ENCODE measurements at regions not wholly inside any gene's neighbourhood (a gene's known extent, or its start where the extent isn't known, plus 50 kb on each side); places are given as distances from the start of the nearest gene placed in this dataset.
"Not testable (repeated sequence)": the region's sequence is repeated elsewhere in the genome, so short reads cannot be mapped to it uniquely, and the experiment has no call there.

DNA sequence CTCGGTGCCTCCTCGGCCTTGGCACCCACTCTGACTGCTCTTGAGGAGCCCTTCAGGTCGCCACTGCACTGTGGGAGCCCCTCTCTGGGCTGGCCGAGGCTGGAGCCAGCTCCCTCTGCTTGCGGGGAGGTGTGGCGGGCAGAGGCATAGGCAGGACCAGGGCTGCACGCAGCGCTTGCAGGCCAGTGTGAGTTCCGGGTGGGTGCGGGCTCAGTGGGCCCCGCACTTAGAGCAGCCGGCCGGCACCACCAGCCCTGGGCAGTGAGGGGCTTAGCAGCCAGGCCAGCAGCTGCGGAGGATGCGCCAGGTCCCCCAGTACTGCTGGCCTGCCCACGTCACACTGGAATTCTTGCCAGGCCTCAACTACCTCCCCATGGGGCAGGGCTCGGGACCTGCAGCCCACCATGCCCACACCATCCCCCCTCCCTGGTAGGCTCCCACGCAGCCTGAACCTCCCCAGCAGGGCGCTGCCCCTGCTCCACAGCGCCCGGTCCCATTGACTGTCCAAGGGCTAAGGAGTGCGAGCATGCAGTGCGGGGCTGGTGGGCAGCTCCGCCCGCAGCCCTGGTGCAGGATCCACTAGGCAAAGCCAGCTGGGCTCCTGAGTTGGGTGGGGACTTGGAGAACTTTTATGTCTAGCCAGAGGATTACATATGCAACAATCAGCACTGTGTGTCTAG is 602.9 kb upstream of the ST8SIA4 start:
- DNase-seq (ENCODE audit: low read depth), result no peak

DNA sequence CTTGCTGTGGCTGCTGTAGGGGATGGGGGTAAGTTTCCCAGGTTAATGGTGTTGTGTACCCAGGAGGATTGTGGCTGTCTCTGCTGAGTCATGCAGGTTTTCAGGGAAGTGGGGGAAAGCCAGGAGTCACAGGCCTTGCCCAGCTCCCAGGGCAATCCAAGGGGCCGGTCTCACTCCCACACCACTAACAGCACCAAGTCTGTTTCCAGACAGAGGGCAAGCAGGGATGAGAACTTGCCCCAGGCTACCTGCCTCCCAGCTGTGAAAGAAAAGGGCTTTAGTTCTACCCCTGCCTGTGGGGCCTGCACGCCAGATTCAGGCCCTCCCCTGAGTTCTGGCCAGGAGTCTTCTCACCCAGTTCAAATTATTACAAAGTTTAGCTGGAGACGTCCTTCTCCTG is 579.8 kb upstream of the ST8SIA4 start:
- no peak for DNase-seq (ENCODE audit: low read depth)

DNA sequence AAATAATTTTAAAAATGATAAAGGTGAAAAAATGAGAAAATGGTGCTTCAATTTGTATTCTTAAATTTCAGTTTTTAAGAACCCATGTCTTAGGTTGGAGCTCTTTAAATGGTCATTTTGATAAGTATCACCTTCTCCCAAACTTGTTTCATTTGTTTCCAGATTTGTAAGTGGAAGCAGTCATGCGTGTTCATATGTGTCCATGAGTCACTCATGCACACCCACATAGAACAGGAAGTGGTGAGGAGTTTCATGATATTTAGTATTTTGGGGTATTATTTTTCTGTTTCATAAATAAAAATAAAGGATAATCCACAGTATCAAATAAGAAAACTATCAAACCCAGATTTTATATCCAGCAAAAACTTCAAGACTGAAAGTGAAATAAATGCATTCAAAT is 570.4 kb upstream of the ST8SIA4 start:
- no peak for DNase-seq (ENCODE audit: low read depth)

DNA sequence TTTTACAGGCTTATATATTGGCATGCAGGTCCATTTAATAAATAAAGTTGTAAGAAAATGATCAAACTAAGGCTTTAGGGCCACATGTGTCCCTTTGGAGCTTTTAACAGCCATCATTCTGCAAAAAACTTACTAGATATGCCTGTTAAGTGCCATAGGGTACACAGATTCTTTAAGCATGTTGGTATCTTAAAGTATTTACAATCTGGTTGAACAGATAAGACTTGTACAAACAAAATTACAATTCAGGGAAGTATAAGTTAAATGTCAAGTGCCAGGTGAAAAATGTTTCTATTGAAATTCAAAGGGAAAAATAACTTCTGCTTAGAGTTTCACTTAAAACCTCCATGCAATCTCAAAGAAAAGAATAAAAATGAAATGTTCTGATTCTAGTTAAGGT is 558.4 kb upstream of the ST8SIA4 start:
- no peak for DNase-seq (ENCODE audit: low read depth)

DNA sequence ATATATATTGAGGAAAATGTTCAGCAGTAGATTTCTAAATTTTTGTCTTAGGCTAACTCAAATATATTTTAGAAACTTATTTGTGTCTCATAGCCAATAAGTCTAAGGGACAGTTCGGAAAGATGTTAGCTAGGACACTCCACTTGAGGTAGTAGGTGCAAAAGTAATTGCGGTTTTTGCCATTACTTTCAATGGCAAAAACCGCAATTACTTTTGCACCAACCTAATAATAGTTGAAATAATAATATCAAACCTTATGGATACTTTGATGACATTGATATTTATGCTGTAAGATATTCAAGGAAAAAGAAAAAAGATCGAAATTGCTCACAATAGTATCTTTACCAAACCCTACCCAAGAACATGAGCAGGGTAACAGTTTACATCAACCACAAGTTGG is 555.5 kb upstream of the ST8SIA4 start:
- DNase-seq (ENCODE audit: low read depth), result no peak

DNA sequence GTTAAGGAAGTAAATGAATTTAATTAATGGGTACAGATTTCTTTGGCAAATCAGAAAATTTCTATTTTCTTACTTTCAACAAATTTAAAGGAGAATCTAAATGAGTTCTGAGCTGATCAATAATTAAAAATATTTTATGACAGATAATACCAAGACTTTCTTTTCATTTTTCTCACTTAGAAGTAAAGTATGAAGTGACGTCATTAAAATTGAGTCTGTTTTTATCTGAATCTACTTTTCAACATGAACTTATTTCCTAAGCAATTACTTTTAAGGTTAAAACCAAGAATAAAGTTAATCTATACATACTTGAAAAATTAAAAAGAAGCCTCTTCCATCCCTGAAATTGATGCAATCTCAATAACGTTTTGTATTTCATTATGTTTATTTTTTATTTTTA is 552.8 kb upstream of the ST8SIA4 start:
- no peak for DNase-seq (ENCODE audit: low read depth)

DNA sequence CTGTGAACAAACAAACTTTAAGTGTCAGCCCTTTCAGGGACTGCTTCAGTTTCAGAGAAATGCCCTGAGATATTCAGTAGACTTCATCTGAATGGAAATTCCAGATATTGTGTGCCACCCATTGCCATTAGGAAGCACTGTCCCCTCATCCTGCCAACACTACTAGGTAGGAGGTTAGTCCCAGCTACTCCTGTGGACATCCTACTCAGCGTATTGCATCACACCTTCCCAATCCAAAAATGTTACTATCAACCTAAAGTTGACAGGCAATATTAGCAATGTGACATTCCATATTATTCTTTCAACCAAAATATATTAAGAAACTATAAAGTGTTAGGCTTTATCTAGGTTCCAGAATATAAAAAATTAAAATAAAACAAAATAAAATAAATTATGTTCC is 552.0 kb upstream of the ST8SIA4 start:
- DNase-seq (ENCODE audit: low read depth), result no peak

DNA sequence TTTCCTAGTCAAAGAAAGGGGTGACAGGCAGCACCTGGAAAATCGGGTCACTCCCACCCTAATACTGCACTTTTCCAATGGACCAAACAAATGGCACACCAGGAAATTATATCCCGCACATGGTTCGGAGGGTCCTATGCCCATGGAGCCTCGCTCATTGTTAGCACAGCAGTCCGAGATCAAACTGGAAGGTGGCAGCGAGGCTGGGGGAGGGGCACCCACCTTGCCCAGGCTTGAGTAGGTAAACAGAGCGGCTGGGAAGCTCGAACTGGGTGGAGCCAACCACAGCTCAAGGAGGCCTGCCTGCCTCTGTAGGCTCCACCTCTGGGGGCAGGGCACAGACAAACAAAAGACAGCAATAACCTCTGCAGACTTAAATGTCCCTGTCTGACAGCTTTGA is 539.2 kb upstream of the ST8SIA4 start:
- DNase-seq (ENCODE audit: low read depth), result not testable (repeated sequence)

DNA sequence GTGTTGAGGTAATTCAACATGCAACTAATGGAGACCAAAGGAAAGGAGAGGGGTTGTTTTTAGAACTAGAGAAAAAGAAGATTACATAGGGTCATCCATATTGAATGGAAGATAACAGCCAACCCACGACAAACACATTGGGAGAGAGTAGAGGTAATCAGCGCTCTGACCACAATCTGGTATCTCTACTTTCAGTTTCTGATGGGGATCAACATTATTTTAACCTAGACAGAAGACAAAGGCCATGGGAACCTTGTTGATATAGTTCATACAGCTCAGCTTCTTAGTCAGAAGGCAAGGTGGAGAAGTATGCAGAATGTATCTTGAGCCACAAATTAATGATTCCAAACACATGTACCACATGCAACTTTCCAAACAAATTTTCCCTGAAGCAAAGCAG is 537.1 kb upstream of the ST8SIA4 start:
- DNase-seq (ENCODE audit: low read depth), result no peak

DNA sequence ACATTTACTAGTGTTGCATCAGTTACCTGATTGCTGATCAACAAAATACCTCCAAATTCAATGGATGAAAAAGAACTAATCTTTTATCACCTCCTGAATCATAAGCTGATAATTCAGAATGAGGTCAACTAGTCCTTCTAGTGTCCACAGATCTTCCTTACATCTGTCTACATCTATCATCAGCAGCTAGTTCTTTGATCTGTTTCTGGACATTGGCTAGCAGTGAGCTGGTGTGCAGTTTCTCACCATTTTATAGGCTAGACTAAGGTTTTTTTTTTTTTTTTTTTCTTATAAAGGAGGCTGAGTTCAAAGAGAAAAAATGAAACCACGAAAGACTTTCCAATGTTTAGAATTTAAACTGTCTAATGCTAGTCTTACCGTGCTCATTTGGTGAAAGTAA is 534.3 kb upstream of the ST8SIA4 start:
- no peak for DNase-seq (ENCODE audit: low read depth)

DNA sequence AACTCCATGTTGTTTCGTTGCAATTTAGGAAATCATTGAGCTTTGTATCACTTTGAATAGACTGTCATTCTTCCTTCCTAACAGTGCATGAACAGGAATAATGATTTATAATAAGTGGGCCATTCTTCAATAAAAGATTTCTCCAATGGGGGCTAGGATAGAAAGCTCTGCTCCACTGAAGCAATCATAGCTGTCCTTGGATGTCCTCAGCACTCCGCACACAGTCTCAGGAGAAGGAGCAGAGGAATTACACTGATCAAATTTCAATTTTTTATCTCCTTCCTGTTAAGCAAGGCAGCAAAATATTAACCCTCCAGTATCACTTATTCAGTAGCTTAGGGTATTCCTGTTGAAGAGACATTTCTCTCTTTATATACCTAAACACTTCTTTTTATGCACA is 532.7 kb upstream of the ST8SIA4 start:
- DNase-seq (ENCODE audit: low read depth), result no peak

DNA sequence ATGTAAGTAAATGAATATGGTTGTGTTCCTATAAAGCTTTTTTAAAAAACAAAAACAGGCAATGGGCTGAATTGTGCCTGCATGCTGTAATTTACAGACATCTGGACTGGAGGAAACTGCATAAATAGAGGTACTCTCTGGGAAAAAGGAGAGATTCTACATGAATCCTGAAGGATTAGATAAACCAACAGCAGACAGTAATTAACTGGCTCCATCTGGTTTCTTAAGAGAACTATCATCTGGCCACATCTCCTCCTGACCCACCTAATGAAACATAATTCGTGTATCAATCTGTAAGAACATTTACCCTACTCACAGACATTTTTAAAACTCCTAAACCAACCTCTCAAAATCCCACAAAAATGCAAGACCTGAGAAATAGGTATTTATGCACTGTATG is 528.1 kb upstream of the ST8SIA4 start:
- no peak for DNase-seq (ENCODE audit: low read depth)

DNA sequence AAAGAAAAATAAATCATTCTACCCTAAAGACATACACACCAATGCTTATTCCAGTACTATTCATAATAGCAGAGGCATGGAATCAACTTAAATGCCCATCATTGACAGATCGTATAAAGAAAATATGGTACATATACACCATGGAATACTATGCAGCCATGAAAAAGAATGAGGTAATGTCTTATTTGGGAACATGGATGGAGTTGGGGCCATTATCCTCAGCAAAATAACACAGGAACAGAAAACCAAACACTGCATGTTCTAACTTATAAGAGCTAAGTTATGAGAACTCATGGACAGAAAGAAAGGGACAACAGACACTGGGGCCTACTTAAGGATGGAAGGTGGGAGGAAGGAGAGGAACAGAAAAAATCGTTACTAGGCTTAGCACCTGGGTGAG is 527.5 kb upstream of the ST8SIA4 start:
- no peak for DNase-seq (ENCODE audit: low read depth)

DNA sequence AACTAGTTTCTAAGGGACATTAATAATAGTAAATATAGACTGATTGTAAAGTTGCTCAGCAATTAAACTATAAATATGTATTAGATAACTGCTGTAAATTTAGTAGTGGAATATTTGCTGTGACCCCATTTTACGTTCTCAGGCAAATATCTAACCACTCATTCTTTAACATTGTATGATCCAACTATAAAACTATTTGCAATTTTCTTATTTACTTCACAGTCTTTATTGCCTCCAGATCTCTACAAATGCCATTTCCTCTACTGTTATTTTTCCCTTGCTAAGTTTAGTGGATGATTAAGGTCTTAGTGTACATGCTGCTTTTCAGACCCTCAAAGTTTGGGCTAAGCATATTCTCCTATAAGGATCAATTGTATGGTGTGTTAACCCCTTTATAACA is 526.2 kb upstream of the ST8SIA4 start:
- DNase-seq (ENCODE audit: low read depth), result no peak

DNA sequence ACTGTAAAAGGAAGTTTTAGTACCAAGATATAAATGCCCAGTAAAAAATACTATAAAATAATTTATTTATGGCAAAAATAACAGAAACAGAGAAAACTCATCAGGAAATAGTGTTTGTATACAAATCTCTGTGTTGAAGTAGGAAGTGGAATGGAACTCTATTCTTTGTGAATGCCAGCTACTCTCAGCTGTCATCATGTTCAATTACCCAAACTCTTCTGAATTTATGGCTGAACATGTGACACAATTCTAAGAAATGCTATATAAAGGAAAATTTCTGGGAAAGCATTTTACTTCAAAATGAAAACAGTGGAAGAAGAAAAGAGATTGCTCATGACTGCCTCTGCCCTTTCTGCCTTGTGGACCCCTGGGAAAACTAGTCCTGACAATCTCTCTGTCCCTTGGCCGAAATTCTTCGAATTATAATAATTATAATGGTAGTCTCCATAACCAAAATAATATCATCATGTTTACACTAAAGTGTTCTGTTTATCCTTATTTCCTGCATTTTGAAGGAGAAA is 522.3 kb upstream of the ST8SIA4 start:
- DNase-seq (ENCODE audit: low read depth), result no peak

DNA sequence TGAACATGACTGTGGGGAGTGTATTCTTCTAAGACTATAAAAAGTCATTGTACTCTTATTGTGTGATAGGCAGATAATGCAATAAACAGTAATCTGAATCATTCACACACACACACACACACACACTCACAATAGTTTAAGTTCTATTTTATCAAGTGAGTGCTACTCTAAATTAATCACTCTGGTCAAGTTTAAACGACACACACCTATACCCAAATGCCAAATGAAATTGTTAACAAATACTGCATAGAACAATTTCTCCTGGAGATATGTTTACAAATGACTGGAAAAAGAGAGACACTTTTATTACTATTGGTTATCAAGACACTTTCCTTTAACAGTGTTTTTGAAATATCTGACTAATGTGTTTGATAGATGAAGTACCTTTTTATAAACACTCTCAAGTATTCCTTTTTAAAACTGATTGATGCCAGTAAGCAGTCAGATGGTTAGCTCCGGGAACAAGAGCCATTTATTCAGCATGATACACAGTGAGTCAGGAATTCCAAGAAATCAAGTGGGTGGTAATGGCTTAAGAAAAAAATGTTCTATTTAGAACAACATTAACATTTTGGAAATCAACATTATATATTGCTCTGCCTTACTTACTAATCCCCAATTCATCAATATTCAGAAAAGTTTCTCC is 521.6 kb upstream of the ST8SIA4 start:
- DNase-seq (ENCODE audit: low read depth), result no peak

DNA sequence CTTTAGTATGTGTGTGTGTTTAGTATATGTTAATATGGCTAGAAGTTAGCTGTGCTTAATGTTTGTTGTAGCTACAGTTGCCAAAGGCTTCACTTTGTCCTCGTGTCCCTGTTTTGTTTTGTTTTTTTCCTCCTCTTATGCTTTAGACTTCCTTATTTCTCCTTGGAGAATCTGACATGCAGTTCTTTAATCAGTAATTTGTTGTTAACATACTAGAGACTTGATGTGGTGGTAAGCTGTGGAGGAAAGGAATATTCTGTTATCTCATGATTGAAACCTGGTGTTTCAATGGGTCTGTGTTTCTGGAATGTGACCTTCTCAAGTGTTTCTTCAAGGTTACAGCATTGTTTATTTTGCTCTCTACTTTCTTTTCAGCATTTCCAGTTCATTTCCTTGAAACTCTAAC is 515.6 kb upstream of the ST8SIA4 start:
- DNase-seq (ENCODE audit: low read depth), result no peak

DNA sequence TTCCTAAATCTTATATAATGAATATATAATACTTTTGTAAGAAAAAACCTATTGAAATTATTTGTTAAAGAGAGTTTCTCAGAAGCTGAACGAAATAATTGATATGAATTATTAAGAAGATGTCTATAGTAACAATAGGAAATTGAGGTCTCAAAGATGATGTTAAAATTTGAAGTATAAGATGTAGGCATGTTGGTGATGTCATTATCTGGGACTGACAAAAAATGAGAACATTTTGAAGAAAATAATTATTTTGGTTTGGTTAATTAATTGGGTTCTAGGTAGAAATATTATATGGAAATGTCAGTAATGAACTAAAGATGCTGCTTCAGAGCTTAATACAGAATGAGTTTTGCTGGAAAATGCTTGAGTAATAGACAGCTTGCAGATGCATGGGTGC is 501.4 kb upstream of the ST8SIA4 start:
- DNase-seq (ENCODE audit: low read depth), result no peak

DNA sequence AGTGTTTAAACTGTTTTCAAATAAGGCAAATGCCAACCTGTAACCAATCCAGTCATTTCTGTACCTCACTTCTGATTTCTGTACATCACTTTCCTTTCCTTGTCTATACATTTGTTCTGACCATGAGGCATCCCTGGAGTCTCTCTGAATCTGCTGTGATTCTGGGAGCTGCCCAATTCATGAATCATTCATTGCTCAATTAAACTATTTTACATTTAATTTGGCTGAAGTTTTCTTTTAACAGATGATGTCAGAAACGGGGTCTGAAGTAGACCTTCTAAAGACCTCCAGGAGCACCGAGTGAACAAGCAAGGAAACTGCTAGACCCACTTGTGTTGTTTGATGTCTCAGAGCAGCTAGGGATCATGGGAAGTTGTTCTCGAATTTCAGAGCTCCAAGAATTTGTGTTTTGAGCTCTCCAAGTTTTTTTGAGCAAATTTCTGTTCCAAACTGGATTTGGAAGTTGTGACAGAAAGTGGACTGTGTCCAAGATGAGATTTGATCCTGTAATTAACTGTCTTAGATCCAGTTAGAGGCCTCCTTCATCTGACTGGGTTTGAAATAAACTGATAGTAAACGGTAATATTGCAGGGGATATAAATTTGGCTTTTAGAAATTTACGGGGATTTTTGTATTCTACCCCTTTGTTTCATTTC is 490.8 kb upstream of the ST8SIA4 start:
- no peak for DNase-seq (ENCODE audit: low read depth)

DNA sequence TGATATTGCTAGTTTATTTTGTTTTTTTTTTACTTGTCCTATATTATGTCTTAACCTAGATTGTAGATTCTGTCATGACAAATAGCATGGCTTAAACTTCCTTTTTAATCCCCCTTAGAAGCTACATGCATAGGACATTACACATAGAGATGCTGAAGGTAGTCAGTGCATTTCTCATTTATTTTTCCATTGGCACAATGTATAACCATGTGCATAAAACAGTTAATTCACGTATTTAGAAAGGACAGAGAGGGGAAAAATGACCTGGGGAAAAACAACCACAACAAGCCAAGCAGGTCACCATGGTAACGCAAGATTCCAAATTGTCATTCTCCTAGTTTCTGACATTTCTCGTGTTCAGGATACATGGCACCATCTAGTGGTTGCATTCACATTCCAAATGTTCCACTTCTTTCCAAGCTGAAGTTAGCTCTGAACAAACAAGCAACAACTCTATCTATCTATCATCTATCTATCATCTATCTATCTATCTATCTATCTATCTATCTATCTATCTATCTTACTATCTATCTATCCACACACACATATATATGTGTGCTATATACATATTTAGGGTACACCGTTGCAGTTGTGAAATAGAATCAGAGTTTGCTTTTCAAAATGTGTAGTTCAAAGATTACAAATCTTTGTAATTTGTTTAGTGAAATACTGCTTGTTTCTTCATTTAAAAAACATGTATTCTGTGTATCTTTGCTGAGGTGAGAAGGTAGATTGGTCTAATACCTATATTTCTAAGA is 487.2 kb upstream of the ST8SIA4 start:
- no peak for DNase-seq (ENCODE audit: low read depth)

DNA sequence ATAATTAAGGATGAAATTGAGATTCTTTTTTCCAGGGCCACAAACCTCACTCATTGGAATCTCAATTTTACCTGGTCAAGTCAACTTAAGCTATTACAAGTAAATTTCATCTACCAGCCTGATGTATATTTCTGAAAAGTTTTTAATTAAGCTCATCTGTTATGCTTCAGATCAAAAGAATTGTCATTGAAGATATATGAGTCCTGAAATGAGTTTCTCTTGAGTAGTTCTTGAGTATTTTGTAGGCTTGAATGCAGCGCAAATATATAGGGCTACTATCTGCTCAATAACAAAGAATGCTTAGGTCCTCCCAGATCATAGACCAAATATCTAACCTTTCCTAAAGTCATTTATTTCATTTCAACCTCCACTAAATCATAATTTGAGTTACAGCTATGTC is 482.2 kb upstream of the ST8SIA4 start:
- DNase-seq (ENCODE audit: low read depth), result no peak

DNA sequence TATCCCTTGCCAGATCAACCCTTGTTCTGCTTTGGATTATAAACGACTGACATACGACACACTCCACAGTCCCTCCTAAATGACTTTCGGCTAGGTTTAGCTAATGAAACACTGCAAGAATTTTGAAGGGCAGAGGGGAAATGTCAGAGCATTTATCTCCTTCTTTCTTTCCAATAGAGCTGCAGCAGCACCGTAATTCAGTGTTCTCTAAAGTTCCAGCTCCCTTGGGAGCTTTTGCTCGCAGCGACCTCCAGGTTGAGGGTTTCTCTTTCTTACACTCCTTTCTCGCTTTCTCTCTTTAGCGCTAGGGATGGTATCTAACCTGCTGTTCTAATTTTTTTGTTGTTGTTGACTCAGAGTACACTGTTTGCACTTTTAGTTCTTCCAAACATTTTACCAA is 467.1 kb upstream of the ST8SIA4 start:
- no peak for DNase-seq (ENCODE audit: low read depth)

DNA sequence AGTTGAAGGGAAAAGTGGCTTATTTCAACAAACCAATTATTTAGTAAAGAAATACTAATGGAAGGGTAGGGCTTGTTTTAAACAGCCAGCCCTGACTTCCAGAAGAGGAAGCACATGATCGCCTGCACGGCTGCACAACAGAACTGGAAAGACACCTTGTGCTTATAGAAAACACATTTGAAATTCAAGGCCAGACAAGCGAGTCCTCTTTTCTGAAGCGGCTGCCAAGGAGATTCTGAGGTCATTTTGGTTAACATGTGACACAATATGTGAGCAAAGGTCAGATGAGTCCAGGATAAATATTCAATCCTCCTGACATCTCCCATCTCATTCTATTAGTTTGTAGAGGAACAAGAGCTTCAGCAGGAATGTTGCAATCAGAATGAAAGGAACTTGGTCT is 461.4 kb upstream of the ST8SIA4 start:
- DNase-seq (ENCODE audit: low read depth), result no peak
